GM12878 (cell line): ENCODE measurements at regions not wholly inside any gene's neighbourhood (a gene's known extent, or its start where the extent isn't known, plus 50 kb on each side); places are given as distances from the start of the nearest gene placed in this dataset.

Experiments used
- ATAC-seq: fragments of 200-7000 bp; cut with Tn5 transposase; 3 replicates; pipeline ENCODE4 v1.9.1; 2020; ENCODE audit warnings: mild to moderate bottlenecking, moderate library complexity
- BruUV-seq: library from RNA; stranded (reverse); fragments of 400-500 nt; replicated peaks from 2 replicates; lab custom pipeline; 2021; lab: Mats Ljungman, UMichigan
- CTCF ChIA-PET: fragments of 300-600 bp; sonication (Branson Sonifier 250); formaldehyde crosslinking; extraction: SDS; loops from one replicate; lab custom pipeline; 2021; ENCODE audit warnings: inconsistent platforms; lab: Yijun Ruan, JAX
- POLR2A ChIA-PET: fragments of 350-600 bp; formaldehyde crosslinking; extraction: SDS; loops from one replicate; lab custom pipeline; 2021; ENCODE audit warnings: inconsistent platforms; lab: Charles Lee
- RAD21 ChIA-PET: fragments of 300-600 bp; sonication (Branson Sonifier 250); formaldehyde crosslinking; loops from one replicate; lab custom pipeline; 2023; ENCODE audit warnings: antibody characterized with exemption; ENCODE audit not compliant: unreplicated experiment; lab: Charles Lee
- SMC1A ChIA-PET: fragments of 300-600 bp; sonication (Branson Sonifier 250); formaldehyde crosslinking; loops from one replicate; lab custom pipeline; 2023; ENCODE audit not compliant: unreplicated experiment, uncharacterized antibody; lab: Charles Lee
- DNase-seq: peaks from one replicate; pipeline ENCODE4 v3.0.0-alpha.2; 2011; ENCODE audit warnings: low read depth, low spot score
- FAIRE-seq: peaks from 3 replicates; lab custom pipeline; 2011; peaks lifted over from hg19 to GRCh38; lab: Jason Lieb, UNC
- H2AFZ ChIP-seq: 2 replicates; pipeline ENCODE4 v1.6.0; 2011; ENCODE audit warnings: low read depth, low read length, control low read depth; ENCODE audit not compliant: control insufficient read depth
- H3K27ac ChIP-seq: 2 replicates; pipeline ENCODE4 v1.5.1; 2011; ENCODE audit warnings: control low read depth; ENCODE audit not compliant: control insufficient read depth, insufficient read depth
- H3K27me3 ChIP-seq, 2 experiments: replicated peaks in 1 of 2; 2 replicates each; pipeline versions ENCODE4 v1.6.0 to v1.6.1; 2011; ENCODE audit warnings: low read length in 1 of 2; ENCODE audit not compliant: control insufficient read depth in 2 of 2, insufficient read depth in 2 of 2
- H3K36me3 ChIP-seq, 2 experiments: 2 replicates each; pipeline ENCODE4 v1.5.1; 2011; ENCODE audit warnings: low read length in 1 of 2; ENCODE audit not compliant: control insufficient read depth in 2 of 2, insufficient read depth in 2 of 2
- H3K4me1 ChIP-seq: 2 replicates; pipeline ENCODE4 v1.6.1; 2011; ENCODE audit warnings: mild to moderate bottlenecking, low read length, moderate library complexity, mixed read lengths; ENCODE audit not compliant: control insufficient read depth, insufficient read depth
- H3K4me2 ChIP-seq: 2 replicates; pipeline ENCODE4 v1.6.0; 2011; ENCODE audit warnings: control low read depth; ENCODE audit not compliant: control insufficient read depth, insufficient read depth
- H3K4me3 ChIP-seq: fragments of 200-600 bp; sonication (generic); 2 replicates; pipeline ENCODE4 v1.5.1; 2016
- H3K79me2 ChIP-seq: 2 replicates; pipeline ENCODE4 v1.6.0; 2011; ENCODE audit warnings: low read length; ENCODE audit not compliant: control insufficient read depth, insufficient read depth
- H3K9ac ChIP-seq: 2 replicates; pipeline ENCODE4 v1.8.0; 2011; ENCODE audit warnings: low read length, control low read depth, mixed read lengths; ENCODE audit not compliant: control insufficient read depth, insufficient read depth
- H3K9me3 ChIP-seq: replicated peaks from 3 replicates; pipeline ENCODE4 v1.5.1; 2011; ENCODE audit warnings: mild to moderate bottlenecking, low read length; ENCODE audit not compliant: control insufficient read depth, insufficient read depth
- H4K20me1 ChIP-seq: 2 replicates; pipeline ENCODE4 v1.6.0; 2011; ENCODE audit not compliant: control insufficient read depth, insufficient read depth
- ELK1 ChIP-seq: IDR thresholded peaks from 2 replicates; pipeline ENCODE4 v1.6.1; 2012; ENCODE audit warnings: low read depth, low read length, improper control_type of control experiment
- IKZF1 ChIP-seq: fragments of 450-650 bp; conservative IDR thresholded peaks from 2 replicates; pipeline ENCODE4 v1.6.1; 2017; ENCODE audit warnings: antibody characterized with exemption, mild to moderate bottlenecking
- PKNOX1 ChIP-seq: fragments of 450-650 bp; IDR thresholded peaks from 2 replicates; pipeline ENCODE4 v1.6.1; 2016; ENCODE audit warnings: mild to moderate bottlenecking
- PML ChIP-seq: IDR thresholded peaks from 2 replicates; pipeline ENCODE4 v1.6.1; 2012; ENCODE audit warnings: low read length, inconsistent platforms
- RAD21 ChIP-seq: IDR thresholded peaks from 2 replicates; pipeline ENCODE4 v1.6.1; 2011; ENCODE audit warnings: mild to moderate bottlenecking, low read depth, low read length, moderate library complexity; ENCODE audit not compliant: insufficient read depth
- SKIL ChIP-seq: fragments of 450-650 bp; IDR thresholded peaks from 2 replicates; pipeline ENCODE4 v1.6.1; 2017; ENCODE audit warnings: mild to moderate bottlenecking, low read depth, inconsistent platforms; ENCODE audit not compliant: poor library complexity, severe bottlenecking
- SMAD1 ChIP-seq: fragments of 450-650 bp; IDR thresholded peaks from 2 replicates; pipeline ENCODE4 v1.6.1; 2018; ENCODE audit warnings: mild to moderate bottlenecking, low read depth; ENCODE audit not compliant: partially characterized antibody
- SMC3 ChIP-seq: IDR thresholded peaks from 2 replicates; pipeline ENCODE4 v1.6.1; 2011; ENCODE audit warnings: low read length, improper control_type of control experiment, borderline replicate concordance
- SUPT20H ChIP-seq: IDR thresholded peaks from 2 replicates; pipeline ENCODE4 v1.6.1; 2011; ENCODE audit warnings: low read depth, mild to moderate bottlenecking, low read length, moderate library complexity, borderline replicate concordance; ENCODE audit not compliant: control insufficient read depth
- ZBED1 ChIP-seq: IDR thresholded peaks from 2 replicates; pipeline ENCODE4 v1.6.1; 2016; ENCODE audit warnings: borderline replicate concordance
- ZNF687 ChIP-seq: fragments of 450-650 bp; IDR thresholded peaks from 2 replicates; pipeline ENCODE4 v1.6.1; 2017; ENCODE audit warnings: mild to moderate bottlenecking, moderate library complexity
- WGBS: methylation state at CpG from one replicate; pipeline ENCODE4 v1.1.6; 2016; ENCODE audit warnings: low lambda C conversion rate; ENCODE audit not compliant: insufficient replicate concordance, insufficient coverage; ENCODE audit errors: missing lambda C conversion rate; 5-methylcytosine and 5-hydroxymethylcytosine counted together
- in situ Hi-C: fragments of 300-500 bp; cut with MboI; formaldehyde crosslinking; loops from 9 replicates; pipeline ENCODE4 v1.14.3; 2018; ENCODE audit warnings: mixed read lengths
- intact Hi-C: fragments of 100-400 bp; cut with micrococcal nuclease; formaldehyde crosslinking; loops from one replicate; pipeline ENCODE4 v1.14.2; 2022; ENCODE audit not compliant: unreplicated experiment

GRCh38 chr13:50531917-50532899 is 311.3 kb downstream of the DLEU7 start:
- no peak overlapping the region for H3K4me2 ChIP-seq
- no peak overlapping the region for H2AFZ ChIP-seq
- SMC1A ChIA-PET, result interaction anchor here (0.7 to 3.4 kb wide), 5 partner anchors 66 to 556 kb away, joined by 3 to 11 read pairs (median 3); no protein-coding TSS in a partner anchor
- H3K27me3 ChIP-seq, result peaks cover 2 to 4% of the 10 kb centered on the region in 2 experiments; a peak in 3 of 4 replicates
- DNase-seq (no peak), ATAC-seq (no peak), FAIRE-seq (peak; percentile 35)
- no peaks in the 10 kb centered on the region for H3K36me3 ChIP-seq
- RAD21 ChIA-PET, result interaction anchor here (1.3 kb wide), 2 partner anchors 20 to 380 kb away, joined by 4 read pairs; no protein-coding TSS in a partner anchor
- CTCF ChIA-PET, result interaction anchor here (1.0 to 4.9 kb wide), 4 partner anchors 269 to 556 kb away, joined by 4 to 22 read pairs (median 6); no protein-coding TSS in a partner anchor
- H3K27ac ChIP-seq, result no peak overlapping the region
- POLR2A ChIA-PET, result no interaction called here
- no TSS peak for BruUV-seq
- H3K9ac ChIP-seq, result no peak overlapping the region
- no peaks in the 10 kb centered on the region for H4K20me1 ChIP-seq
- peaks cover 12% of the 10 kb centered on the region for H3K9me3 ChIP-seq
- H3K4me1 ChIP-seq, result no peaks in the 10 kb centered on the region
- WGBS, result 78% methylated on average over 5 of the region's 5 CpGs
- H3K79me2 ChIP-seq, result no peaks in the 10 kb centered on the region
- intact Hi-C loops, result loop anchor here (1.0 to 10.0 kb wide), 4 partner anchors 273 to 556 kb away; no protein-coding TSS in a partner anchor
- in situ Hi-C loops, result no loop called here
- no peak overlapping the region for H3K4me3 ChIP-seq
- TF ChIP-seq ELK1 (no peak), SMAD1 (no peak), RAD21 (peak; percentile 46), ZNF687 (no peak), PKNOX1 (no peak), SMC3 (peak; percentile 52; the same call in 1 of the 2 replicates), PML (no peak), SKIL (no peak), SUPT20H (no peak), IKZF1 (no peak), ZBED1 (no peak)
